ENCODE measurements at regions not wholly inside any gene's neighbourhood (a gene's known extent, or its start where the extent isn't known, plus 50 kb on each side); places are given as distances from the start of the nearest gene placed in this dataset.

- Histone ChIP-seq H3K4me1 (no peaks in the 10 kb centered on the region), H3K9me3 (no peaks in the 10 kb centered on the region), H3K36me3 (no peaks in the 10 kb centered on the region), H3K27me3 (ENCODE audit: low read depth) (peaks cover 8% of the 10 kb centered on the region), H3K4me3 (no peak overlapping the region), H3K27ac (no peak overlapping the region)
- TF ChIP-seq CTCF (IDR thresholded peaks at IDR 0.05) = no peak
- intact Hi-C loops (cut with DNase I) = no loop called here
- ATAC-seq (no peak), DNase-seq (no peak)
Measured at GRCh38 chr2:545711-546650, 131.2 kb downstream of the TMEM18 start.

GRCh38 chr2:545228-545627, 132.0 kb downstream of the TMEM18 start:
- no peak overlapping the region for H3K4me3 ChIP-seq
- H3K27me3 ChIP-seq (ENCODE audit: low read depth) = peaks cover 8% of the 10 kb centered on the region
- TF ChIP-seq CTCF (IDR thresholded peaks at IDR 0.05) = no peak
- intact Hi-C loops (cut with DNase I) = no loop called here
- no peaks in the 10 kb centered on the region for H3K36me3 ChIP-seq
- no peaks in the 10 kb centered on the region for H3K9me3 ChIP-seq
- DNase-seq (no peak), ATAC-seq (no peak)
- no peaks in the 10 kb centered on the region for H3K4me1 ChIP-seq
- H3K27ac ChIP-seq = no peak overlapping the region

GRCh38 chr2:538646-539045, 138.6 kb downstream of the TMEM18 start:
- ATAC-seq (no peak), DNase-seq (no peak)
- no peak for TF ChIP-seq CTCF (IDR thresholded peaks at IDR 0.05)
- Histone ChIP-seq H3K9me3 (no peaks in the 10 kb centered on the region), H3K4me3 (no peak overlapping the region), H3K27ac (no peak overlapping the region), H3K27me3 (ENCODE audit: low read depth) (no peaks in the 10 kb centered on the region), H3K36me3 (no peaks in the 10 kb centered on the region), H3K4me1 (no peaks in the 10 kb centered on the region)
- intact Hi-C loops (cut with DNase I) = no loop called here

GRCh38 chr2:535222-535621, 142.0 kb downstream of the TMEM18 start:
- no peak overlapping the region for H3K27ac ChIP-seq
- no peak for TF ChIP-seq CTCF (IDR thresholded peaks at IDR 0.05)

GRCh38 chr2:529852-530251, 147.4 kb downstream of the TMEM18 start:
- no peak for ATAC-seq
- intact Hi-C loops (cut with DNase I) = no loop called here
- no peak for DNase-seq
- H3K4me3 ChIP-seq = no peak overlapping the region
- H3K9me3 ChIP-seq = peaks cover 4% of the 10 kb centered on the region
- H3K36me3 ChIP-seq = no peaks in the 10 kb centered on the region
- no peak for TF ChIP-seq CTCF (IDR thresholded peaks at IDR 0.05)
- no peak overlapping the region for H3K27ac ChIP-seq
- H3K4me1 ChIP-seq = no peaks in the 10 kb centered on the region
- H3K27me3 ChIP-seq (ENCODE audit: low read depth) = peaks cover 5% of the 10 kb centered on the region

More at GRCh38 chr2:535222-535621, 142.0 kb downstream of the TMEM18 start:
- ATAC-seq = no peak
- no peaks in the 10 kb centered on the region for H3K4me1 ChIP-seq
- no peak overlapping the region for H3K4me3 ChIP-seq
- no peaks in the 10 kb centered on the region for H3K9me3 ChIP-seq
- no peaks in the 10 kb centered on the region for H3K27me3 ChIP-seq (ENCODE audit: low read depth)
- DNase-seq = no peak
- intact Hi-C loops (cut with DNase I) = no loop called here
- no peaks in the 10 kb centered on the region for H3K36me3 ChIP-seq
